ENCODE measurements at regions not wholly inside any gene's neighbourhood (a gene's known extent, or its start where the extent isn't known, plus 50 kb on each side); places are given as distances from the start of the nearest gene placed in this dataset.

DNA sequence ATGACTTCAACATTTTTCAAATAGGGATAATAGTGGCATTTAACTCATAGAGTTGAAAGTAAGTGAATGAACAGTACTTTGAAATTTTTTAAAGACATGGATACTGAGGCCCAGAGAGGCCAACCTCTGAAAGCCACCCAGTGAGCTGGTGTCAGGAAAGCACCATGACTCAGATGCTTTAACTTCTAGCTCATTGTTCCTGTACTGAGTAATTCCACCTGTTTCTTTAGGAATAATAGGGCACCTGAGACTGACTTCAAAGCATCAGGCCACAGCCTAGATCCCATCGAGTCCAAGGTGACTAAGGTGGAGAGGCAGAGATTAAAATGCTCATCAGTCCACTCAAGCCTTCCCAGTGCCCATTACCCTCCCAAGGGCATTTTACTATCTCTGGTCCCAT lies 491.8 kb upstream of the TENM4 start:
- TF ChIP-seq, protein P1, sequence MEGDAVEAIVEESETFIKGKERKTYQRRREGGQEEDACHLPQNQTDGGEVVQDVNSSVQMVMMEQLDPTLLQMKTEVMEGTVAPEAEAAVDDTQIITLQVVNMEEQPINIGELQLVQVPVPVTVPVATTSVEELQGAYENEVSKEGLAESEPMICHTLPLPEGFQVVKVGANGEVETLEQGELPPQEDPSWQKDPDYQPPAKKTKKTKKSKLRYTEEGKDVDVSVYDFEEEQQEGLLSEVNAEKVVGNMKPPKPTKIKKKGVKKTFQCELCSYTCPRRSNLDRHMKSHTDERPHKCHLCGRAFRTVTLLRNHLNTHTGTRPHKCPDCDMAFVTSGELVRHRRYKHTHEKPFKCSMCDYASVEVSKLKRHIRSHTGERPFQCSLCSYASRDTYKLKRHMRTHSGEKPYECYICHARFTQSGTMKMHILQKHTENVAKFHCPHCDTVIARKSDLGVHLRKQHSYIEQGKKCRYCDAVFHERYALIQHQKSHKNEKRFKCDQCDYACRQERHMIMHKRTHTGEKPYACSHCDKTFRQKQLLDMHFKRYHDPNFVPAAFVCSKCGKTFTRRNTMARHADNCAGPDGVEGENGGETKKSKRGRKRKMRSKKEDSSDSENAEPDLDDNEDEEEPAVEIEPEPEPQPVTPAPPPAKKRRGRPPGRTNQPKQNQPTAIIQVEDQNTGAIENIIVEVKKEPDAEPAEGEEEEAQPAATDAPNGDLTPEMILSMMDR (IDR thresholded peaks at IDR 0.05; ENCODE audit: low read depth, low read length), result no peak
- no peak overlapping the region for H3K27ac ChIP-seq (ENCODE audit: low read depth, low read length)
- no peaks in the 10 kb centered on the region for H3K9me3 ChIP-seq (ENCODE audit: control insufficient read depth, insufficient read depth, low read length)
- no peak for DNase-seq (ENCODE audit: low read depth, low spot score)
- CTCF ChIA-PET, result no interaction called here
- no peaks in the 10 kb centered on the region for H3K27me3 ChIP-seq (ENCODE audit: control insufficient read depth, insufficient read depth, low read length)
- no peak overlapping the region for H3K4me3 ChIP-seq (ENCODE audit: low read depth, low read length)
- POLR2A ChIA-PET, result no interaction called here

DNA sequence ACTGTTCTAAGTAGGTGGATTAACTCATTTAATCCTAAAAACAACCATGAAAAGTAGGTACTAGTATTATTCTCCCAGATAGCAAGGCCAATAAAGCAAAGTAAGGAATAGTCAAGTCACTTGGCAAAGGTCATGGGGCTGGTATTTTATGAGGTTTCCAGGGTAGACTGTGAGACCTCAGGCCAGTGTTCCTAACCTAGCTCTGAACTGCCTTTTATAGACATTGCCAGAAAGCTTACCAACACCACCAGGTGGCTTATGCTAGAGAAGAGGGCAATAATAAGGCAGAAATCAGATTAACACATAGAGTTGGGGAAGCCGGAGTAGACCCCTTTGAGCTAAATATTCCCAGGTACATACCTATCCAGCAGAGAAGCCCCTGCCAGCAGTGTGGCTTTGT lies 490.9 kb upstream of the TENM4 start:
- Histone ChIP-seq H3K27ac (ENCODE audit: low read depth, low read length) (no peak overlapping the region), H3K4me3 (ENCODE audit: low read depth, low read length) (no peak overlapping the region), H3K27me3 (ENCODE audit: control insufficient read depth, insufficient read depth, low read length) (no peaks in the 10 kb centered on the region), H3K9me3 (ENCODE audit: control insufficient read depth, insufficient read depth, low read length) (no peaks in the 10 kb centered on the region)
- DNase-seq (ENCODE audit: low read depth, low spot score), result no peak
- CTCF ChIA-PET, result no interaction called here
- TF ChIP-seq, protein P1 (IDR thresholded peaks at IDR 0.05; ENCODE audit: low read depth, low read length), result no peak
- POLR2A ChIA-PET, result no interaction called here

DNA sequence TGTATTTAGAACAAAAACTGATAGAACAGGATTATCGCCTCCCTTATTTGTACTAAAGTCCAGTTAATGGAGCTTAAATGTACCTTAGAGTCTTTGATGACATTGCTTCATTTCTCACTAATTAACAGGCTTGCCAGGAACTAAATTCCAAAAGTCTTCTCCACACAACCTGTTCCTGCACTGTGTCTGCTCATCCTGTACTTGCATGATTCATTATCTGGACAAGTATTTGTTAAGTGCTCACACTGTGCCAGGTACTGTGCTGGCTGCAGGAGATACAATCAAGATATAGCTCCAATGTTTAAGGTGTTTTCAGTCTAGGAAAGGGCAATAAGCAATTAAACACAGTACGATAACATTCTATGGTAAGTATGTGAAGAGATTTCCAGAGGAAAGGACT lies 485.9 kb upstream of the TENM4 start:
- H3K27me3 ChIP-seq (ENCODE audit: control insufficient read depth, insufficient read depth, low read length), result no peaks in the 10 kb centered on the region
- ChIA-PET POLR2A (no interaction called here), CTCF (interaction anchor here (0.6 kb wide), 1 partner anchor 27 kb away, joined by 4 read pairs; no protein-coding TSS in a partner anchor)
- no peak overlapping the region for H3K4me3 ChIP-seq (ENCODE audit: low read depth, low read length)
- no peaks in the 10 kb centered on the region for H3K9me3 ChIP-seq (ENCODE audit: control insufficient read depth, insufficient read depth, low read length)
- no peak overlapping the region for H3K27ac ChIP-seq (ENCODE audit: low read depth, low read length)
- no peak for DNase-seq (ENCODE audit: low read depth, low spot score)
- TF ChIP-seq, protein P1 (IDR thresholded peaks at IDR 0.05; ENCODE audit: low read depth, low read length), result no peak

DNA sequence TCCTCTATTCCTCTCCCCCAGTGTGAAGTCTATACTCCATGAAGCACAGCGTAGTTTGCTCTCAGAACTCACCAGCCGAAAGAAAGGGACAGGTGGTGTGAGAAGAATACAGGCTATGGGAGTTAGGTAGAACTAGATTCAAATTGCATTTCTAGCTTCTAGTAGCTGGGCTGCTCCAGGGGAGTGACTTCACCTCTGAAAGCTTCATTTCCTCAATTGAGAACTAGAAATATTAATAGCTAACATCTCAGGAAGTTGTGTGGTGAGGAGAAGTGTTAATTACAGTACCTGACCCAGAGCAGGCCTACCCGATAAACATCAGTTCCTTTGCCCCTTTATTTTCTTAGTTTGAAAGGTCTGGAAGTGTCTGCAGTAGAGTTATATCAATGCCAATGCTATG lies 484.7 kb upstream of the TENM4 start:
- ChIA-PET POLR2A (no interaction called here), CTCF (no interaction called here)
- no peaks in the 10 kb centered on the region for H3K27me3 ChIP-seq (ENCODE audit: control insufficient read depth, insufficient read depth, low read length)
- H3K9me3 ChIP-seq (ENCODE audit: control insufficient read depth, insufficient read depth, low read length), result no peaks in the 10 kb centered on the region
- no peak for DNase-seq (ENCODE audit: low read depth, low spot score)
- H3K4me3 ChIP-seq (ENCODE audit: low read depth, low read length), result no peak overlapping the region
- no peak overlapping the region for H3K27ac ChIP-seq (ENCODE audit: low read depth, low read length)
- TF ChIP-seq, protein P1 (IDR thresholded peaks at IDR 0.05; ENCODE audit: low read depth, low read length), result no peak

DNA sequence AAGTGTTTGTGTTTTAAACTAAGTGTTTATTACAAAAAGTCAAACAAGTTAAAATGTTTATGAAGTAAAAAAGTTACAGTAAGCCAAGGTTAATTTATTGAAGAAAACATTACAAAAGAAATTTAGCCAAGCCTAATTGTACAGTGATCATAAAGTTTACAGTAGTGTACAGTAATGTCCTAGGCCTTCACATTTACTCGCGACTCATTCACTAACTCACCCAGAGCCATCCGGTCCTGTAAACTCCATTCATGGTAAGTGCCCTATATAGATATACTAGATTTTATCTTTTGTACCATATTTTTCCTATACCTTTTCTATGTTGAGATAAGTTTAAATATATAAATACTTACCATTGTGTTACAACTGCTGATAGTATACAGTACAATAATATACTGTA lies 481.8 kb upstream of the TENM4 start:
- ChIA-PET POLR2A (no interaction called here), CTCF (no interaction called here)
- DNase-seq (ENCODE audit: low read depth, low spot score), result no peak
- no peak overlapping the region for H3K4me3 ChIP-seq (ENCODE audit: low read depth, low read length)
- TF ChIP-seq, protein P1 (IDR thresholded peaks at IDR 0.05; ENCODE audit: low read depth, low read length), result no peak
- no peak overlapping the region for H3K27ac ChIP-seq (ENCODE audit: low read depth, low read length)
- no peaks in the 10 kb centered on the region for H3K9me3 ChIP-seq (ENCODE audit: control insufficient read depth, insufficient read depth, low read length)
- H3K27me3 ChIP-seq (ENCODE audit: control insufficient read depth, insufficient read depth, low read length), result no peaks in the 10 kb centered on the region
